ENCODE measurements at regions not wholly inside any gene's neighbourhood (a gene's known extent, or its start where the extent isn't known, plus 50 kb on each side); places are given as distances from the start of the nearest gene placed in this dataset.
"Not testable (repeated sequence)": the region's sequence is repeated elsewhere in the genome, so short reads cannot be mapped to it uniquely, and the experiment has no call there.

DNA sequence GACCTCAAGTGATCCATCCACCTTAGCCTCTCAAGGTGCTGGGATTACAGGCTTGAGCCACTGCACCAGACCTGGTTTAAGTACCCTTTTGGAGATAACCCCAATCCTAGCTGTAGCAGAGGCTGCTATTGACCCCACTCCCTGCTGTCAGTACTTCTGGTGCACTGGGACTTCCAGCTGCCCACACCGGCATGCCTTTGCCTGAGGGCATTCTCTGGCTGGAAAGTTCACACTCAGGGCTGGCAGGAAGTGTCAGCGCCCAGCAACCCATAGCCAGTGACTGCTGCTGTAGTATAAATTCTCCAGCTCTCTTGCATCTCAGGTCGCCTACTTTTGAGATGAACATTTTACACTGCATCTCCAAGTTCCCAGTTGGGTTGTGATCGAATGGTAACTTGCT, 75.3 kb downstream of the UTRN start:
- DNase-seq, result no peak

DNA sequence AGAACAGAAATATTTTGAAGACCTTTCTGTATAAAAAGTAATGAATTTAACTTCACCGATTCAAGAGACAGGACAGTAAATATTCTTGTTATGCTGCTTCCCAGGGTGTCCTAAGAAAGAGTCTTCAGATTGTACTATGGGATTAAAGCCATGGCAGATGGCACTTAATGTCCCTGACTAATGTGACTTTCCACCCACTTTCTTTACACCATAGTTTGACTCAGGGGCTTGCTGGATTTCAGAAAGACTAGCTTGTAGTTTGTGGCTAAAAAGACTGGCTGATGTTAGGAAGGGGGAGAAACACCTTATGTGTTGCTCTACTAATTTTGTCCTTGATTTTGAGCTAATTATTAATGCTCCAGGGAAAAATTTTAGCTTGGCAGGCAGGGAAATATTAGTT, 75.9 kb downstream of the UTRN start:
- no peak for DNase-seq

DNA sequence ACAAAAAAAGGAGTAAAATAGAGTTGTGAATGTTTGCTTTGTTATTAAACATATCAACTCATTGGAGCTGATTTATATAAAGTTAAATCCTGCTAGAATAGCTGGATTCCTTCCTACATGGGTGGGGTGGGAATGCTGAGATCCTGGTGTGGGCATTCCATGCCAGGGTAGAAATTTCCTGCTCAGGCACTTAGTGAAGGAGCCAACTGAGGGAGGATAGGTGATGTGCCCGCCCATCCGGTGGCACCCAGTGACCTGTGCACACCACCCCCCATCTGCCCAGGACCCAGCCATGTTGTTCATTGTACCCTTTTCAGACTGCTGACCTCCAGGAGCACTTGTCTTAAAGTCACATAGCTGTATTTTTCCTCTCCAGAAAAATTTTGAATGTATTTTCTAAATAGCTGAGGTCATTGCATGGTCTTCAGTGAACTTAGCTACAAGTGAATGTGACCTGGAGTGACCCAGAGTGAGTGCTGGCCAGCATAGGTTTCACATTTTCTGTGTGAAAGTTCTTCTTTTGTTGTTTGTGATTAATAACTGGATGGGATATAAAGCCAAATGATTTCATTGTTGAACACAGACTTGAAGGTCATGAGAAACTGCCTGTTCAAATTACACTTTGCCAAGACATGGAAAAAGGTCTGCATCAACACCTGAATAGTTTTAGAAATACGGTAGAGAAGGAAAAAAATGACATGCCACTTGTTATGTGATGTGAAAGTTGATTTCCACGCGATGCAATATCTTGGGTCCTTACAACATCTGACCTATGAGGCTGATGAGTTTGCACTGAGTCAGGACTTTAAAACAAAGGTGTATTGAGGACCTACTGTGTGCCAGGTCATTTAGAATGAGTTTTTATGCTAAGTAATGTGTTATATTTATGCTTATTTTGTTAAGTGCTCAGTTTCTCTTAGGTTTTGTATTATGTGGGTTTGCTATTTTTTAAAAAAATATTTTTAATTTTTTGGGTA, 77.2 kb downstream of the UTRN start:
- DNase-seq, result no peak

- no peak for DNase-seq
These were observed 79.1 kb downstream of the UTRN start for GRCh38 chr6:144364208-144364720.

DNA sequence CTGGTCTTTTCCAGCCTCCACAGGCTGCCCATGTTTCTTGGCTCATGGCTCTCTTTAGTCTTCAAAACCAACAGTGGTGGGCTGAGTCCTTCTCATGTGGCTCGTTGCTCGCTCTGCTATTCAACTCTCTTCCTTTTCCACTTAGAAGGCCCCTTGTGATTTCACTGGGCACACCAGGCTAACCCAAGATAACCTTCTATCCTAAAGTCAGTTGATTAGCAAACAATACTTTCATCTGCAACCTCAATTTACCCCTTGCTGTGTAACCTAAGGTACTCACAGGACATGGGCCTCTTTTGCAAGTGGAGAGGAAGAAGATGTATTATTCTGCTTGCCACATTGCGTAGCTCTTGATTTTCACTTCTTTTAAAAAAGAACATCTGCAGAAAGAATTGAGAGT, 79.6 kb downstream of the UTRN start:
- DNase-seq, result no peak

DNA sequence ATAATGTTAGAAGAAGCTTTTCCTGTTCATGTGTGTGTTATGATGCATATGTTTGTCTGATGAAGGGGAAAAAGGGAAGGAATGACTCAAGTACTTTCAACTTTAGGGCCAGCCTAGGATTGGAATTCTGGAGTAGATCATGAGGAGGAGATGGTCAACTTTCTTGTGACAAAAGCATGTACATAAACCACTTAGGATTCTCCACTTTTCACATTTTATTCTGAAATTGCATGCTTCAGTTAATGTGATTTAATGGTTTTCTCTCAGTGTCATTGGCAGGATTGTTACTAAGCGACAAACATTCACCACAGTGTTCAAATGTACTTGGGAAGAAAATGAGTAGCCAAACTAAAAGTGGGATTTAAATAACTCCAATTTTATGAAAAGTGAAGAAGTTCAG, 80.1 kb downstream of the UTRN start:
- DNase-seq, result no peak

DNA sequence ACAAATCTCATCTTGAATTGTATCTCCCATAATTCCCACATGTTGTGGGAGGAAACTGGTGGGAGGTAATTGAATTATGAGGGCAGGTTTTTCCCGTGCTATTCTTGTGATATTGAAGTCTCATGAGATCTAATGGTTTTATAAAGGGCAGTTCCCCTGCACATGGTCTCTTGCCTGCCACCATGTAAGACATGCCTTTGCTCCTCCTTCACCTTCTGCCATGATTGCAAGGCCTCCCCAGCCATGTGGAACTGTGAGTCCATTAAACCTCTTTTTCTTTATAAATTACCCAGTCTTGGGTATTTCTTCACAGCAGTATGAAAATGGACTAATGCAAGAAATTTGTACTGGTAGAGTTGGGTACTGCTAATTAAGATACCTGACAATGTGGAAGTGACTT, 84.6 kb downstream of the UTRN start:
- DNase-seq, result not testable (repeated sequence)

- DNase-seq, result no peak
These were observed 87.0 kb downstream of the UTRN start for GRCh38 chr6:144372116-144372515.

DNA sequence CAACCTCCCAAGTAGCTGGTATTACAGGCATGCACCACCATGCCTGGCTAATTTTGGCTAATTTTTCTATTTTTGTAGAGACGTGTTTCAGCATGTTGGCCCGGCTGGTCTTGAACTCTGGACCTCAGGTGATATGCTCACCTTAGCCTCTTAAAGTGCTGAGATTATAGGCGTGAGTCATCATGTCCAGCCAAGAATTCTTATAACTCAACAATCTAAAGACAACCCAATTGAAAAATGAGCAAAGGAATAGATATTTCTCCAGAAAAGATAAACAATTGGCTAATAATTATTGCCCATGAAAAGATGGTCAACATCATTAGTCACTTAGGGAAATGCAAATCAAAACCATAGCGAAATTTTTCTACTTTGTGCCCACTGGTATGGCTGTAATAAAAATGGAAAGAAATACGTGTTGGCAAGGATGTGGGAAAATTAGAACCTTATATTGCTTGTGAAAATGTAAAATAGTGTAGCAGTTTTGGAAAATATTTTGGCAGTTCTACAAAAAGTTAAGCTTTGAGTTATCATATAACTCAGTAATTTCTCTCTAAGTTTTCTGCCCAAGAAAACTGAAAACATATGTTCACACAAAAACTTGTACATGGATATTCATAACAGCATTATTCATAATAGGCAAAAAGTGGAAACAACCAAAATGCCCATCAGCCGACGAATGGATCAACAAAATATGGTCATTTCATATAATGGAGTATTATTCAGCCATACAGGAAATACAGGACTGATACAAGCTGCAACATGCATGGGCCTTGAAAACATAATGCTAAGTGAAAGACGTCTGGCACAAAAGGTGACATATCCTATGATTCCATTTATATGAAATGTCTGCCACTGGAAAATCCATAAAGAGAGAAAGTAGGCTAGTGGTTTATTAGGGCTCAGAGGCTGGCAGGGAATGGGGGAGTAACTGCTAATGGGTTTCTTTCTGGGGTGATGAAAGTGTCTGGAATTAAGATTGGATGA, 87.8 kb downstream of the UTRN start:
- no peak for DNase-seq

DNA sequence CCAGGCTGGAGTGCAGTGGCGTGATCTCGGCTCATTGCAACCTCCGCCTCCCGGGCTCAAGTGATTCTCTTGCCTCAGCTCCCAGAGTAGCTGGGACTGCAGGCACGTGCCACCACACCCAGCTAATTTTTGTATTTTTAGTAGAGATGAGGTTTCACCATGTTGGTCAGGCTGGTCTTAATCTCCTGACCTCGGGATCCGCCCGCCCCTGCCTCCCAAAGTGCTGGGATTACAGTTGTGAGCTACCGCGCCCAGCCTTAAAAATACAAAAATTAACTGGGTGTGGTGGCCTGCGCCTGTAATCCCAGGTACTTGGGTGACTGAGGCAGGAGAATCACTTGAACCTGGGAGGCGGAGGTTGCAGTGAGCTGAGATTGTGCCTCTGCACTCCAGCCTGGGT, 89.4 kb downstream of the UTRN start:
- DNase-seq, result not testable (repeated sequence)

DNA sequence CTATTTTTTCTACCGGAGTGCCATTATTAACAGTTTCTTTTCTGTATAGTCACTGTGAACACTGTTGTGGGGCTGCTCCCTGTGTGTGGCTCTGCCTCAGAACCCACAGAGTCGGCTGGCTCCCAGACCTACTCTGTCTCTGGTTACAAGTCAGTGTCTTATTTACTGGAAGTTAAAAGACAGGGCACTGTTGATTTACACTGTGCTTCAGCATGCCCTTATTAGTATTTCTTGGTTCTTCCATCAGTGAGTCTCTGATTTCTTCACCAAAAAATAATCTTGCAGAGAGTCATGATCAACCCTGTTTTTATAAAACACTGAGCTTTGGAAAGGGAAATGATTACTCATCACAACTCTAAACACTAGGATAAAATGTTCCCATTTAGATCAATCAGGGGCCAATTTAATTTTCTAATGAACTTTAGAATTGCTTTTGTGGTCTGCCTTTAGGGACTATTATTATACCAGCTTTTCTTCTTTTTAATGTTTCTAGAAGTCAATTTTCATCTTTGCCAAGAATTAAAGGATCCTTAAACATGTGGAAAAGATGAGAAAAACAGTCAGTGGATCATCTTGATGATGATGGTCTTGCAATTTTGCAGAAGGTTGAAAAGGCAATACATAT, 92.6 kb downstream of the UTRN start:
- DNase-seq, result no peak

GRCh38 chr6:144378437-144378836, 93.3 kb downstream of the UTRN start:
- no peak for DNase-seq

DNA sequence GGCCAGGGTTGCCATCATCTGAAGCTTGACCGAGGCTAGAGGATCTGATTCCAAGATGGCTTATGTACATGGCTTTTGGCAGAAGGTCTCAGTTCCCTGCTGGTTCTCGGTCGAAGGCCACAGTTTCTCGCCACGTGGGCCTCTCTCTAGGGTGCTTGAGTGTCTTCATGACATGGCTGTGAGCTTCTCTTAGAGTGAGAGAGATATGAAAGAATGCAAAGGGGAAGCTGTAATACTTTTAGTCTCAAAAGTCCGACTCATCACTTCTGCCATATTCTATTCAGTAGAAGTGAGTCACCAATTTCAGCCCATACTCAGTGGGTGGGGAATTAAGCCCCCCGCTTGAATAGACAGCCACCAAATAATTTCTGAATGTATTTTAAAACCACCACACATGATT, 94.2 kb downstream of the UTRN start:
- no peak for DNase-seq

DNA sequence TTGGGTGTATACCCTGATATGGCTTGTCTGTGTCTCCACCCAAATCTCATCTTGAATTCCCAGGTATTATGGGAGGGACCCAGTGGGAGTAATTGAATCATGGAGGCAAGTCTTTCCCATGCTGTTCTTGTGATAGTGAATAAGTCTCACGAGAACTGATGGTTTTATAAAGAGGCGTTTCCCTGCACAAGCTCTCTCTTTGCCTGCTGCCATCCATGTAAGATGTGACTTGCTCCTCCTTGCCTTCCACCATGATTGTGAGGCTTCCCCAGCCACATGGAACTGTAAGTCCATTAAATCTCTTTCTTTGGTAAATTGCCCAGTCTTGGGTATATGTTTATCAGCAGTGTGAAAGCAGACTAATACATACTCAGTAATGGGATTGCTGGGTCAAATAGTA, 96.4 kb downstream of the UTRN start:
- not testable (repeated sequence) for DNase-seq

GRCh38 chr6:144383336-144383735, 98.2 kb downstream of the UTRN start:
- no peak for DNase-seq

DNA sequence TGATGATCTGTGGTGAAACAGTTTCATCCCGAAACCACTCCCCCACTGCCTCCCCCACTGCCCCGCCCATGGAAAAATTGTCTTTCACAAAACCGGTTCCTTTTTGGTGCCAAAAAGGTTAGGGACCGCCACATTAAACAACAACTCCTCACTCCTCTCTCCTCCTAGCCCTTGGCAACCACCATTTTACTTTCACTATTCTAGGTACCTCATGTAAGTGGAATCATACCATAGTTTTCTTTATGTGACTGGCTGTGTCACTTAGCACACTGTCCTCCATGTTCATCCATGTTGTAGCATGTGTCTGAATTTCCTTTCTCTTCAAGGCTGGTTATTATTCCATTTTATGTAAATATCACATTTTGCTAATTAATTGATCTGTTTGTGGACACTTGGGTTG, 99.3 kb downstream of the UTRN start:
- DNase-seq, result no peak

DNA sequence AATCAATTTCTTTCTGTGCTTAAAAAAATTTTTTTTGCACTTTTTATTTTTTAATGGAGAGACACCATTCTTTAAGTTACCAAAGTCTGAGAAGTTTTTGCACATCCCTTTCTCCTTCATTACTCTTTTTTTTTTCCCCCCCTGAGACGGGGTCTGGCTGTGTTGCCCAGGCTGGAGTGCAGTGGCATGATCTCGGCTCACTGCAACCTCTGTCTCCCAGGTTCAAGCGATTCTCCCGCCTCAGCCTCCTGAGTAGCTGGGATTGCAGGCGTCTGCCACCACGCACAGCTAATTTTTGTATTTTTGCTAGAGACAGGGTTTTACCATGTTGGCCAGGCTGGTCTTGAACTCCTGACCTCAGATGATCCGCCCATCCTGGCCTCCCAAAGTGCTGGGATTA, 104.3 kb downstream of the UTRN start:
- not testable (repeated sequence) for DNase-seq

DNA sequence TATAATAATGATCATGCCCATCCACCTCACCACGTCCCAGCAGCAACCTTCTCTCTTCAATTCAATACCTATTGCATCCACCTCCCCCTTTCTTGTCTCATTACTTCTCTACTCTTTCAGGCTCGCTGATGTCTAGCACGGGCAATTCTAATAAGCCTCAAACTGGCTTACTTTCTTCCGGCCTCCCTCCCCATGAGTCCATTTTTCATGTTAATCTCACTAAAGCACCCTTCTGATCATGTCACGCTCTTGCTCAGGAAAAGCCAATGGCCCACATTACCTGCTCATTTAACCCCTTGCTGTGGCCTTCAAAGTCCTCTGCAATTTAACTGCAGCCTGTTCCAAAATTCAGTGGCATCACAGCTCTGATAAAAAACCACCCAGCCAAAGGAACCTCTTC, 105.1 kb downstream of the UTRN start:
- DNase-seq, result no peak

GRCh38 chr6:144390886-144391285, 105.8 kb downstream of the UTRN start:
- DNase-seq, result no peak

DNA sequence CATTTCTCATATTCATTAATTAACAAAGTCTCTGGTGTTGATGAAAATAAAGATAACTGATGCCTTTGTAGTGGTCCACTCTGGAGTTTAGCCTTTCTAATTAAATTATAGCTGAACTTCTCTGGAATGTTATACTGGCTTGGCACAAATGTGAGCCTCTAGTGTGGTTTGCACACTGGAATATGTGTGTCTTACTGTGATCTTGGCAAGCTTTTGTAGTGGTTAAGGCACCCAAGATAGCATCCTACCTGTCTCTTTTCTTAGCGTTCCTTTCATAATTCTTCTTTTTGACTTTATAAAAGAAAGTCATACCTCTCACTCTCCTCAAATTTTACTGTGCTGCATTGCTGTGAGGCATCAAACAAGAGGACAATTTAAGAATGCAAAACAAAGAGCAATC, 107.4 kb downstream of the UTRN start:
- no peak for DNase-seq

DNA sequence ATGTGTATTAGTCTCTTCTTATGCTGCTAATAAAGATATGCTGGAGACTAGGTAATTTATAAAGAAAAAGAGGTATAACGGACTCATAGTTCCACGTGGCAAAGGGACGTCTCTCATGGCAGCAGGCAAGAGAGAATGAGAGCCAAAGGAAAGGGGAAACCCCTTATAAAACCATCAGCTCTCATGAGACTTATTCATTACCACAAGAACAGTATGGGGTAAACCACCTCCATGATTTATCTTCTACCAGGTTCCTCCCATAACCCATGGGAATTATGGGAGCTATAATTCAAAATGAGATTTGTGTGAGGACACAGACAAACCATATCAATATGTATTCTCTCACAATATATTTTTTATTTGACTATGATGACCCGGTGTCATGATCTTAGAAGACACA, 109.1 kb downstream of the UTRN start:
- DNase-seq, result no peak

DNA sequence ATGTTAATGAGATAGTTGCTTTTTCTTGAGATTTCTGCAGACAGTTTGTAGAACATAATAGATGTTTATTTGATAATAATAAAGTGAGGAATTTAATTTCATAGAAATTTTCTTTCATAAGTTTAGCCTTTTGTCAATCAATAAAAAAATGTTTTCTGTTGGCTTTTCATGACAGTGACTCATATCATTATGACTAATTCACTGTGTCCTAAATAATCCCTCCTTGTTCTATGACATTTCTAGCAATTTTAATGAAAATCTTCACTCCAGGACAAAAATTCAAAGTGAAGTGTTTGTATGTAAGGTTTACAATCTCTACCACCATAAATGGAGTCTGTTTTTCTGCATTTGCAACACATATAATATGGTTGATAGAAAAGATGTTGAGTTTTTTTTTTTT, 109.9 kb downstream of the UTRN start:
- no peak for DNase-seq

DNA sequence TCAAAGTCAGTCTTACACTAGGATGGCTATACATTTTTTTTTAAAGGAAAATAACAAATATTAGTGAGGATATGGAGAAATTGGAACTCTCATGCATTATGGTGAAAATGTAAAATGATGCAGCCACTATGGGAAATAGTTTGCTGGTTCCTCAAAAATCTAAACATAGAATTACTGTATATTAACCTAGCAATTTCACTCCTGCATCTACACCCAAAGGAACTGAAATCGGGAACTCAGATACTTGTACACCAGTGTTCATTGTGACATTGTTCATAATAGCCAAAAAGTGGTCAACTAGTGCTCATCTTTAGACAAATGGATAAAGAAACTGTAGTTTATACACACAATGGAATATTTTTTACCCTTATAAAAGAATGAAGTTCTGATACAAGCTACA, 110.7 kb downstream of the UTRN start:
- DNase-seq, result no peak
